Small intestine (tissue), 7 donors: ENCODE measurements at regions not wholly inside any gene's neighbourhood (a gene's known extent, or its start where the extent isn't known, plus 50 kb on each side); places are given as distances from the start of the nearest gene placed in this dataset.
A peak's percentile ranks its signal among the peaks of the same experiment; 100 is the strongest.

ENCODE experiments used
- DNase-seq, 2 donors: peaks; one replicate each; pipeline versions ENCODE4 v3.0.0 to v3.0.0-alpha.2; 2013
- FAIRE-seq: peaks from 2 replicates; lab custom pipeline; 2012; peaks lifted over from hg19 to GRCh38; lab: Jason Lieb, UNC
- H3K27ac ChIP-seq, 3 donors: one replicate each; pipeline ENCODE4 v1.5.1; 2013; ENCODE audit warnings: low read length in 2 of 3, mild to moderate bottlenecking in 2 of 3, control low read depth in 1 of 3, inconsistent platforms in 1 of 3, low read depth in 1 of 3, moderate library complexity in 1 of 3
- H3K27me3 ChIP-seq, 3 donors: one replicate each; pipeline ENCODE4 v1.6.1; 2013; ENCODE audit warnings: low read length in 3 of 3, inconsistent platforms in 1 of 3; ENCODE audit not compliant: control insufficient read depth in 3 of 3, insufficient read depth in 3 of 3
- H3K36me3 ChIP-seq, 3 donors: one replicate each; pipeline ENCODE4 v1.6.1; 2013; ENCODE audit warnings: low read length in 3 of 3, inconsistent platforms in 1 of 3, low read depth in 1 of 3, mild to moderate bottlenecking in 1 of 3, moderate library complexity in 1 of 3; ENCODE audit not compliant: control insufficient read depth in 3 of 3, insufficient read depth in 2 of 3
- H3K4me1 ChIP-seq, 3 donors: one replicate each; pipeline ENCODE4 v1.6.1; 2013; ENCODE audit warnings: low read length in 2 of 3, inconsistent platforms in 1 of 3, low read depth in 1 of 3, mild to moderate bottlenecking in 1 of 3, moderate library complexity in 1 of 3; ENCODE audit not compliant: control insufficient read depth in 3 of 3, insufficient read depth in 2 of 3
- H3K4me3 ChIP-seq, 3 donors: one replicate each; pipeline ENCODE4 v1.5.1; 2013; ENCODE audit warnings: low read length in 3 of 3, control low read depth in 1 of 3, inconsistent platforms in 1 of 3, low read depth in 1 of 3, mild to moderate bottlenecking in 1 of 3, moderate library complexity in 1 of 3
- H3K9me3 ChIP-seq, 2 donors: one replicate each; pipeline ENCODE4 v1.6.1; 2013; ENCODE audit warnings: low read depth in 1 of 2, low read length in 1 of 2; ENCODE audit not compliant: control insufficient read depth in 2 of 2, insufficient read depth in 1 of 2
- WGBS, 3 donors: extraction: QIAGEN DNeasy Blood & Tissue Kit; methylation state at CpG; one replicate each; pipeline ENCODE4 v1.1.7; 2013; 5-methylcytosine and 5-hydroxymethylcytosine counted together
- donor health status: healthy with polysubstance abuse.
- donor health status: control.
- donor health status: control.
- donor health status: Bipolar disorder and iron deficiency.
- donor health status: healthy.

DNA sequence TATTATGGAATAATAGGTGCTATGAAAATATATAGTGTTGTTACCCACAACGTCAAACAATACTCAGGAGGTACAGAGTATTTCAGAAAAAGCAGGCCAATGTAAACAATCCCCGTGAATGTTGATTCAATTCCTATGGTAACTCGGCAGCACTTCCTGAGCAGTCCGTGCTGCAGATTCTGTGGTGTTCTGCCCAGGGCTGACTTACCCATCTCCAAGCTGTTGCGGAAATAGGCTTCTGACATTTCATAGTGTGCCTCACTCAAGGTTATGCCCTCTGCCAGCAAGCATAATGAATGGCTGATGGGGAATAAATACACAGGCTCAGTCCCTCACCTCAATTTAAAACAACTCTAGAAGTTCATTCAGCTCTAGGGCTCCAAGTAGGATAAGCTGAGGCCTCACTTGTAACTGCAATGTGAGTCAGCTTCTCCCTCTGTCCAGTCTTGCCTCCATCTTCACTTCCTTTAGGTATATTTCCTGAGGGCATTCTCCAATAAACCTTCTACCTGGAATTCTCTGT is 177.6 kb downstream of the GNAI1 start:
- FAIRE-seq: no peak
- peak in 1 of 2 donors; percentile 69 for DNase-seq
- peaks cover 0 to 11% (median 2%) of the 10 kb centered on the region in 3 donors for H3K4me1 ChIP-seq
- peak overlapping the region in 2 of 3 donors; percentile 32 to 54 for H3K27ac ChIP-seq
- WGBS, 3 donors: 26 to 58% (median 54%) methylated on average over 5 of the region's 5 CpGs
- no peak overlapping the region for H3K4me3 ChIP-seq
- H3K36me3 ChIP-seq: no peaks in the 10 kb centered on the region
- no peaks in the 10 kb centered on the region for H3K27me3 ChIP-seq
- no peaks in the 10 kb centered on the region for H3K9me3 ChIP-seq

DNA sequence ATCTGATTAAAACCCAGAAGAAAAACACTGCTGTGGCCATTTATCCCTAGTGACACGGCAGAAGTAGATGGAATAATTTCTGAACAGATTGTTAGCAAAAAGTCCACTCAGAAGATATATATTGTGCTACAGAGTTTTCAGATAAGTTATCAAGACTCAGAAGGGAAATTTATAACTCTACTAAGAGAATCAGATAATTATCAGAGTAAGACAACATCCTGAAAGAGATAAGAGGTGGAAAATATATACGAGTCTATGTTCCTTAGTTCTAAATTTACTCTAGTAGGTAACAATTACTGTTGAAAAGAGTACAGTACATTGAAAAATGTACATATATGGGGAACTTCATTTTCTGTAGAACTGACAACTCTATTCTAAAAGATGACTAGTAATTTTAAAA is 176.7 kb downstream of the GNAI1 start:
- Histone ChIP-seq H3K9me3 (no peaks in the 10 kb centered on the region), H3K36me3 (no peaks in the 10 kb centered on the region), H3K27ac (no peak overlapping the region), H3K4me3 (no peak overlapping the region), H3K4me1 (peaks cover 0 to 6% (median 2%) of the 10 kb centered on the region in 3 donors), H3K27me3 (no peaks in the 10 kb centered on the region)
- DNase-seq (no peak), FAIRE-seq (no peak)
- 22 to 39% (median 36%) methylated on average over 2 of the region's 2 CpGs for WGBS, 3 donors

DNA sequence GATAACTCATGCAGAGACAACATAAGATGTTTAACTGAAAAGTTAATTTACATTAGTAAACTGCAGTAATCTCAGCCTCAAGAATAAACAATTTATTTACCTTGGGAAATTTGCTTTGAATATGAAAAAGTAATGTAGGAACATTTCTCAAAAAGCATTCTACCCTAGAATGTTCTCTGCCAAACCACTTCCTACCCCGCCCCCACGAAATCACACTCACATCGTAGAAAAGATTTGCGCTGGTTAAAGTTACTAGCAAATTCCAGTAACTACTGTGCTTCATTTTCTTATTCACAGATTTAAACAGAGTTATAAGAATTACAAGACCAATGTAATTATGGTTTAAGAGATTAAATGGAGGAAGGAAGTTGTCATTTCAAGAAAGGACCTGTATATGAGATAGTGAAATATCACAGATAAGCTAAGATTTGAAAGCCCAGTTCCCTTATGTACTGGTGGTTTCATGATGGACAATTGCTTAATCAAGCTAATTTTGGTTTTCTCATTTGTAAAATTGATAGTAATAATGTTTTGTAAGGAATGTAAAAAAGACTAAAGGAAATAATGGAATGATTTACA is 175.4 kb downstream of the GNAI1 start:
- 71 to 87% (median 78%) methylated on average over 4 of the region's 4 CpGs for WGBS, 3 donors
- Histone ChIP-seq H3K9me3 (no peaks in the 10 kb centered on the region), H3K27ac (no peak overlapping the region), H3K4me3 (no peak overlapping the region), H3K27me3 (no peaks in the 10 kb centered on the region), H3K36me3 (no peaks in the 10 kb centered on the region), H3K4me1 (peaks cover 0 to 6% (median 2%) of the 10 kb centered on the region in 3 donors)
- DNase-seq (no peak), FAIRE-seq (no peak)

DNA sequence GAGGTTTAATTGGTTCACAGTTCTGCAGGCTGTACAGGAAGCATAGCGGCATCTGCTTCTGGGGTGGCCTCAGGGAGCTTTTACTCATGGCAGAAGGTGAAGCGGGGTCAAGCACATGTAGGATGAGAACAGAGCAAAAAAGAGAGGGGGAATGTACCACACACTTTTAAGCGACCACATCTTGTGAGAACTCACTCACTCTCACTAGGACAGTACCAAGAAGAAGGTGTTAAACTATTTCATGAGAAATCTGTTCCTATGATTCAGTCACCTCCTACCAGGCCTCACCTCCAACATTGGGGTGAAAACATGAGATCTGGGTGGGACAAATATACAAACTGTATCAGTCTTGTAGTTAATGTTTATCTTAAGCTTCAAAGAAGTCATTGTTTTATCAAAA is 174.7 kb downstream of the GNAI1 start:
- no peak for DNase-seq
- Histone ChIP-seq H3K9me3 (no peaks in the 10 kb centered on the region), H3K36me3 (no peaks in the 10 kb centered on the region), H3K4me3 (no peak overlapping the region), H3K27ac (no peak overlapping the region), H3K27me3 (no peaks in the 10 kb centered on the region), H3K4me1 (peaks cover 0 to 6% (median 2%) of the 10 kb centered on the region in 3 donors)
- FAIRE-seq: no peak
- 89 to 97% (median 91%) methylated on average over 3 of the region's 3 CpGs for WGBS, 3 donors

DNA sequence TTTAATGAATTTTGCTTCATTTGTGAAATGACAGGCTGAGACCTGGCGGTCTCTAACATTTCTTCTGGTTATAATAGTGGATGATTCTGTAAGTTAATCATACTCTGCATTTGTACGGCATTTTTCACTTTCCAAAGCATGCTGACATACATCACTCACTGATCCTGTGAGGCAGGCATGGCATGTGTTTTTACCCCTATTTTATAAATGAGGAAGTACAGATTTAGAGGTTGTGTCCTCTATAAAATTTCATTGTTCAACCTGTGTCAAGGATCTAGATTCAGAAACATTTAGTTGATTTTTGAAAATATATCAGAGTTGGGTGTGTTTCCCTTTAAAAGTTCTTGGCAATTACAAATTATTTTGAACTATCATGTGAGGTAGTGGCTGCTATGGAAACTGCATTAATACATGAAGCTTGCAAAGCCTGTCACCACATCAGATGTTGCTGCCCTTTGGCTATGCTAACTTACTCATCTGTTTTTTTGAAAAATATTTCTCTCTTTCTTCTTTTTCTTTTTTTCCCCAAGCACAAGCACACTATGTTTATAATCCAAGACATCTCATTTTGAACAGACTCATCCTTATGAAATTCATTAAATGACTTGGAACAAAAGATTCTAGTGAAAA is 172.7 kb downstream of the GNAI1 start:
- no peaks in the 10 kb centered on the region for H3K9me3 ChIP-seq
- H3K27me3 ChIP-seq: no peaks in the 10 kb centered on the region
- DNase-seq: no peak
- H3K36me3 ChIP-seq: no peaks in the 10 kb centered on the region
- no peak for FAIRE-seq
- peaks cover 0 to 6% (median 2%) of the 10 kb centered on the region in 3 donors for H3K4me1 ChIP-seq
- 90 to 97% (median 94%) methylated on average over 2 of the region's 2 CpGs for WGBS, 3 donors
- H3K27ac ChIP-seq: no peak overlapping the region
- H3K4me3 ChIP-seq: no peak overlapping the region

DNA sequence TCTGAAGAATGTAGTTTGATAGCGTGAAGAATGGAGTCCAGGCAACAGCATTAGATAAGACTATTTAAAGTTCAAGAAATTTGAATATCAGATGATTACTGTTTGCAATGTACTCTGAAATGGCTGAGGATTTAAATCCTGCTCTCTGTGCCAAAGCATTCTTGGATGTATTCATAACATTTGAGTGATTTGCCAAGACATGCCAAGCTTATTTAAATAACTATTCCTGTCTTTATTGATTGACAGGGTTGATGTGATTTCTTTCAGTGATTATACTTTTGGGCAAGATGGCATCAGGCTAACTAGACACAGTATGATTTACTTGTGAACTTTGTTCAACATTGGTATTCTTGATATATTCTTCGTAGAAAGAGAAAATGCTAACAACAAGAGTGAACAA is 168.7 kb downstream of the GNAI1 start:
- FAIRE-seq (no peak), DNase-seq (no peak)
- Histone ChIP-seq H3K27me3 (no peaks in the 10 kb centered on the region), H3K4me3 (no peak overlapping the region), H3K9me3 (no peaks in the 10 kb centered on the region), H3K27ac (no peak overlapping the region), H3K4me1 (no peaks in the 10 kb centered on the region), H3K36me3 (no peaks in the 10 kb centered on the region)
- WGBS, 3 donors: 65 to 85% (median 81%) methylated on average over 2 of the region's 2 CpGs

DNA sequence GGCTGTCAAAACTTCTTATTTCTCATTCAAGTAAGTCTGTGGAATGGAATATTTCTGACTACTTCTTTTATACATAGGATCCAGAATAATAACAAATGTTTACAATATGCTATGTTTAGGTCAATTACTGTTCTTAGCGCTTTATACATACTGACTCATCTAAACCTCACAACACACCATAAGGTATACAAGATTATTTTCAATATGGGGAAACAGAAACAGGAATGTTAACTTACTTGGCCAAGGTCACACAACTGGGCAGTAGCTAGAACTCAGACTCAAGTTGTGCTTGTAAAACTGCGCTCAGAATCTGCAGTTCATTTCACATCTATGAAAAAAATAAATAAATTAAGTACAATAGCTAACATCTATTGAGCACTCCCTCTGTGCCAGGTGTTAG is 168.0 kb downstream of the GNAI1 start:
- FAIRE-seq (no peak), DNase-seq (no peak)
- 88 to 94% (median 89%) methylated on average over 2 of the region's 2 CpGs for WGBS, 3 donors
- H3K9me3 ChIP-seq: no peaks in the 10 kb centered on the region
- no peak overlapping the region for H3K4me3 ChIP-seq
- no peak overlapping the region for H3K27ac ChIP-seq
- no peaks in the 10 kb centered on the region for H3K4me1 ChIP-seq
- H3K27me3 ChIP-seq: no peaks in the 10 kb centered on the region
- H3K36me3 ChIP-seq: no peaks in the 10 kb centered on the region

DNA sequence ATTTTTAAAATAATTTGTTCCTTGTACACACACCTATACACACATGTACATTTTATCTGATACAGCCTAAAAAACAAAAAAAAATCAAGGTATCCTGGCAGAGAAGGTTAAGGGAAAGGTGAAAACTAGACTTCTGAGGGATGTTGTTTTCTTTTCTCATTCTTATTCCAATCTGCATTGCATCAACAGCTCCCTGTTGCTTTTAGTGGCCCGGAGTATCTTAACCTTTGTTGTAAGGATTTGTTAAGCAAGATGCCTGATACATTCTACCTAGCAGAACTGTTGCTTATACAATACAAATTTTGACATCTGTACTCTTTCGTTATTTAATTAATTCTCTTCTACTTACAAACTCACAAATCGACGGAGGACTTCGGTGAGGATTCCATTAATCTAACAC is 167.4 kb downstream of the GNAI1 start:
- Histone ChIP-seq H3K27me3 (no peaks in the 10 kb centered on the region), H3K9me3 (peaks cover 0 to 3% of the 10 kb centered on the region in 2 donors), H3K4me1 (no peaks in the 10 kb centered on the region), H3K36me3 (no peaks in the 10 kb centered on the region), H3K27ac (no peak overlapping the region), H3K4me3 (no peak overlapping the region)
- DNase-seq: no peak
- no peak for FAIRE-seq
- 66 to 91% (median 87%) methylated on average over 5 of the region's 5 CpGs for WGBS, 3 donors
